SK-N-MC (cell line): ENCODE measurements at regions not wholly inside any gene's neighbourhood (a gene's known extent, or its start where the extent isn't known, plus 50 kb on each side); places are given as distances from the start of the nearest gene placed in this dataset.

ENCODE experiments used
- EZH2 ChIP-seq: fragments of 200-600 bp; sonication (generic); IDR thresholded peaks from one replicate; pipeline ENCODE4 v1.6.1; 2017; ENCODE audit warnings: antibody characterized with exemption
- POLR2AphosphoS5 ChIP-seq: IDR thresholded peaks from 2 replicates; pipeline ENCODE4 v1.6.1; 2012; ENCODE audit warnings: mild to moderate bottlenecking, low read depth, low read length, borderline replicate concordance

GRCh38 chr1:57908147-57908890 is 484.5 kb upstream of the DAB1 start:
- TF ChIP-seq POLR2AphosphoS5 (no peak), EZH2 (no peak)
